MM.1S (cell line): ENCODE measurements at regions not wholly inside any gene's neighbourhood (a gene's known extent, or its start where the extent isn't known, plus 50 kb on each side); places are given as distances from the start of the nearest gene placed in this dataset.

ENCODE experiments used
- DNase-seq: peaks from one replicate; pipeline ENCODE4 v3.0.0-alpha.2; 2015
- H2AFZ ChIP-seq: fragments of 300-600 bp; sonication (generic); 2 replicates; pipeline ENCODE4 v1.6.0; 2016; ENCODE audit warnings: antibody characterized with exemption, low read length
- H3F3A ChIP-seq: fragments of 300-600 bp; sonication (generic); 2 replicates; pipeline ENCODE4 v1.6.1; 2016; ENCODE audit warnings: mild to moderate bottlenecking, antibody characterized with exemption, low read length, moderate library complexity, mixed read lengths; ENCODE audit not compliant: insufficient read depth
- H3K27ac ChIP-seq: fragments of 300-600 bp; sonication (generic); 2 replicates; pipeline ENCODE4 v1.5.1; 2016; ENCODE audit warnings: mild to moderate bottlenecking, low read length
- H3K27me3 ChIP-seq: fragments of 300-600 bp; sonication (generic); replicated peaks from 2 replicates; pipeline ENCODE4 v1.6.0; 2016; ENCODE audit warnings: low read length; ENCODE audit not compliant: insufficient read depth
- H3K36me3 ChIP-seq: fragments of 300-600 bp; sonication (generic); replicated peaks from 2 replicates; pipeline ENCODE4 v1.6.1; 2016; ENCODE audit warnings: mild to moderate bottlenecking, low read length, mixed read lengths; ENCODE audit not compliant: insufficient read depth
- H3K4me1 ChIP-seq: fragments of 300-600 bp; sonication (generic); 2 replicates; pipeline ENCODE4 v1.6.1; 2016; ENCODE audit warnings: low read length, mixed read lengths
- H3K4me2 ChIP-seq: fragments of 300-600 bp; sonication (generic); 2 replicates; pipeline ENCODE4 v1.6.0; 2016; ENCODE audit warnings: low read depth, low read length
- H3K4me3 ChIP-seq: fragments of 300-600 bp; sonication (generic); 2 replicates; pipeline ENCODE4 v1.5.1; 2016; ENCODE audit warnings: low read length, mixed read lengths
- H3K79me2 ChIP-seq: fragments of 300-600 bp; sonication (generic); 2 replicates; pipeline ENCODE4 v1.6.1; 2016; ENCODE audit warnings: mixed run types, low read length, mixed read lengths
- H3K9ac ChIP-seq: fragments of 300-600 bp; sonication (generic); 2 replicates; pipeline ENCODE4 v1.6.1; 2016; ENCODE audit warnings: low read length, mixed read lengths
- H3K9me2 ChIP-seq: fragments of 300-600 bp; sonication (generic); replicated peaks from 2 replicates; pipeline ENCODE4 v1.6.1; 2016; ENCODE audit warnings: mild to moderate bottlenecking, low read length, mixed read lengths; ENCODE audit not compliant: insufficient read depth
- H3K9me3 ChIP-seq: fragments of 300-600 bp; sonication (generic); replicated peaks from 2 replicates; pipeline ENCODE4 v1.6.1; 2016; ENCODE audit warnings: mild to moderate bottlenecking, low read length, mixed read lengths; ENCODE audit not compliant: insufficient read depth
- H4K20me1 ChIP-seq: fragments of 300-600 bp; sonication (generic); 2 replicates; pipeline ENCODE4 v1.6.1; 2016; ENCODE audit warnings: mild to moderate bottlenecking, low read length, moderate library complexity, mixed read lengths; ENCODE audit not compliant: insufficient read depth
- EZH2 ChIP-seq: fragments of 300-600 bp; sonication (generic); optimal IDR thresholded peaks from 2 replicates; pipeline ENCODE3; 2017; ENCODE audit warnings: low read depth, mild to moderate bottlenecking, antibody characterized with exemption, low read length, mixed read lengths
- EZH2phosphoT487 ChIP-seq: fragments of 300-600 bp; sonication (generic); IDR thresholded peaks from 2 replicates; pipeline ENCODE4 v1.6.1; 2018; ENCODE audit warnings: antibody characterized with exemption, low read length
- TF ChIP-seq, protein P1 (sequence below): fragments of 300-600 bp; sonication (generic); IDR thresholded peaks from 2 replicates; pipeline ENCODE4 v1.5.1; 2016; ENCODE audit warnings: antibody characterized with exemption, low read length, mixed read lengths

DNA sequence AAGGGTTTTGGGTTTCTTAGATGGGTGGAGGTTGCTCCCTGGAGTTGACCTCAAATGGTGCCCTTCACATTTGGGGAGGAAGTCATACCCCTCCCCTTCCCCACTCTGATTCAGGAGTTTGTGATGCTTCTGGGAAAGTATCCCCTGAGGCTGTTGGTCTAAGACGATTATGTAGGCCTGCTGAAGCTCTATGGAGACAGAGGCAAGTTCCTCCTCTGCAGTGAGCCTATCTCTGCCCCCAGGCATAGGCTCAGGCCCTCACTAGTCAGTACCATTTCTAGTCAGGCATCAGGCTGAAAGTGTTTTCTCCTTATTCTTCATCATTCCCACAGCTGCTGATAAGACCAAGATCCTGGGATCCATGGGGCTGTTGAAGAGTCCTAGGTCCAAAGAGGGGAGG, 271.6 kb upstream of the NUDT12 start:
- H3K79me2 ChIP-seq: no peaks in the 10 kb centered on the region
- H3K9ac ChIP-seq: no peak overlapping the region
- no peaks in the 10 kb centered on the region for H3K4me1 ChIP-seq
- TF ChIP-seq, protein P1, sequence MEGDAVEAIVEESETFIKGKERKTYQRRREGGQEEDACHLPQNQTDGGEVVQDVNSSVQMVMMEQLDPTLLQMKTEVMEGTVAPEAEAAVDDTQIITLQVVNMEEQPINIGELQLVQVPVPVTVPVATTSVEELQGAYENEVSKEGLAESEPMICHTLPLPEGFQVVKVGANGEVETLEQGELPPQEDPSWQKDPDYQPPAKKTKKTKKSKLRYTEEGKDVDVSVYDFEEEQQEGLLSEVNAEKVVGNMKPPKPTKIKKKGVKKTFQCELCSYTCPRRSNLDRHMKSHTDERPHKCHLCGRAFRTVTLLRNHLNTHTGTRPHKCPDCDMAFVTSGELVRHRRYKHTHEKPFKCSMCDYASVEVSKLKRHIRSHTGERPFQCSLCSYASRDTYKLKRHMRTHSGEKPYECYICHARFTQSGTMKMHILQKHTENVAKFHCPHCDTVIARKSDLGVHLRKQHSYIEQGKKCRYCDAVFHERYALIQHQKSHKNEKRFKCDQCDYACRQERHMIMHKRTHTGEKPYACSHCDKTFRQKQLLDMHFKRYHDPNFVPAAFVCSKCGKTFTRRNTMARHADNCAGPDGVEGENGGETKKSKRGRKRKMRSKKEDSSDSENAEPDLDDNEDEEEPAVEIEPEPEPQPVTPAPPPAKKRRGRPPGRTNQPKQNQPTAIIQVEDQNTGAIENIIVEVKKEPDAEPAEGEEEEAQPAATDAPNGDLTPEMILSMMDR: no peak
- TF ChIP-seq EZH2: no peak
- no peak for TF ChIP-seq EZH2phosphoT487
- no peaks in the 10 kb centered on the region for H4K20me1 ChIP-seq
- no peaks in the 10 kb centered on the region for H3K27me3 ChIP-seq
- H3K9me3 ChIP-seq: no peaks in the 10 kb centered on the region
- H3K4me2 ChIP-seq: no peak overlapping the region
- no peaks in the 10 kb centered on the region for H3K9me2 ChIP-seq
- no peak overlapping the region for H3K27ac ChIP-seq
- no peak for DNase-seq
- H3K4me3 ChIP-seq: no peak overlapping the region
- H2AFZ ChIP-seq: no peak overlapping the region
- no peaks in the 10 kb centered on the region for H3K36me3 ChIP-seq
- no peaks in the 10 kb centered on the region for H3F3A ChIP-seq

DNA sequence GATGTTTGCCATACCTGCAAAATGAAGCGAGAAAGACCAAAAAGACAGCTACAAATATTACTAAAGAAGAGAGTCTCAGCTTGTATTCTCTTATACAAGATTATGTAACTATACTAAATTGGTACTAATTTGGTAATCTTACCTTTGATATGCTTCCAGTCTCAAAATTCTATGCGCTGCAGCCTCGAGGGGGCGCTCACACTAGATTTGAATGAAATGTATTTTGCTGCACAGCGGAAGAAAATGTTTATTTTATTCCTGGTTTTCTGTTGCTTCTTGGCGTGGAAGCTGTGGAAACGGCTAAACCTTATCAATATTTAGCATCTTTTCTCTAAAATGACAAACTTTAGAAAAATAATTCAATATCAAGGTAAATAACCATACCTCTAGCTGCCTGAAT, 267.0 kb upstream of the NUDT12 start:
- H2AFZ ChIP-seq: no peak overlapping the region
- DNase-seq: no peak

DNA sequence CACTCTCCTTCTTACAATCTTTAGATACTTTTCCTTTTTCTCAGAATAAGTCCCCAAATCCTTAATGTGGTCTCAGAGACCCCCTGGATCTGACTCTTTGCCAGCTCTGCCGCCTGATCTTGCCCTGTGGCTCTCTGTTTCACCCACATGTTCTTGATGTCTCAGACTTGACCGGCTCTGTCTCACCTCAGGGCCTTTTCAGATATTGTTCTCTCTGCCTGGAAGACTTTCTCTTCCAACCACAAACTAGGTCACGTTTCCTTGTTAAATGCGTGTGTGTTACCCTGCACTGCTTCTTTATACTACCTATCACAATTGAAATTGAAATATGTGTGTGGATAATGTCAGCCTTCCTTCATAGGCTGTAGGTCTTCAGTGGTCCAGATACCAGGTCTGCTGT, 265.4 kb upstream of the NUDT12 start:
- Histone ChIP-seq H3K4me1 (no peaks in the 10 kb centered on the region), H4K20me1 (no peaks in the 10 kb centered on the region), H3K27ac (no peak overlapping the region), H3K4me3 (no peak overlapping the region), H3K27me3 (no peaks in the 10 kb centered on the region), H3K79me2 (no peaks in the 10 kb centered on the region), H2AFZ (no peak overlapping the region), H3K9me2 (no peaks in the 10 kb centered on the region), H3K9me3 (no peaks in the 10 kb centered on the region), H3F3A (no peaks in the 10 kb centered on the region), H3K36me3 (no peaks in the 10 kb centered on the region), H3K9ac (no peak overlapping the region), H3K4me2 (no peak overlapping the region)
- TF ChIP-seq EZH2 (no peak), EZH2phosphoT487 (no peak)
- TF ChIP-seq, protein P1: no peak
- peak; percentile 57 for DNase-seq

More for the DNA sequence above, 267.0 kb upstream of the NUDT12 start:
- no peaks in the 10 kb centered on the region for H3F3A ChIP-seq
- TF ChIP-seq, protein P1: peak; percentile 37
- TF ChIP-seq EZH2: no peak
- no peak for TF ChIP-seq EZH2phosphoT487
- H3K9me2 ChIP-seq: no peaks in the 10 kb centered on the region
- no peaks in the 10 kb centered on the region for H3K36me3 ChIP-seq
- no peaks in the 10 kb centered on the region for H4K20me1 ChIP-seq
- H3K79me2 ChIP-seq: no peaks in the 10 kb centered on the region
- H3K27me3 ChIP-seq: no peaks in the 10 kb centered on the region
- no peak overlapping the region for H3K4me2 ChIP-seq
- H3K9me3 ChIP-seq: no peaks in the 10 kb centered on the region
- no peaks in the 10 kb centered on the region for H3K4me1 ChIP-seq
- no peak overlapping the region for H3K4me3 ChIP-seq
- H3K9ac ChIP-seq: no peak overlapping the region
- H3K27ac ChIP-seq: no peak overlapping the region
